Mammary epithelial cell (primary cell): ENCODE measurements at regions not wholly inside any gene's neighbourhood (a gene's known extent, or its start where the extent isn't known, plus 50 kb on each side); places are given as distances from the start of the nearest gene placed in this dataset.

Experiments used
- CTCF ChIP-seq, 2 donors: IDR thresholded peaks in 1 of 2; conservative IDR thresholded peaks in 1 of 2; 2 replicates each; pipeline ENCODE4 v1.5.1; 2011 to 2012; ENCODE audit warnings: inconsistent platforms in 2 of 2, low read length in 2 of 2, mild to moderate bottlenecking in 2 of 2, control low read depth in 1 of 2, low read depth in 1 of 2; ENCODE audit not compliant: insufficient read depth in 1 of 2; ENCODE audit errors: extremely low read depth in 1 of 2
- EZH2 ChIP-seq: IDR thresholded peaks from 2 replicates; pipeline ENCODE4 v1.6.1; 2012; ENCODE audit warnings: low read length, inconsistent platforms, borderline replicate concordance

DNA sequence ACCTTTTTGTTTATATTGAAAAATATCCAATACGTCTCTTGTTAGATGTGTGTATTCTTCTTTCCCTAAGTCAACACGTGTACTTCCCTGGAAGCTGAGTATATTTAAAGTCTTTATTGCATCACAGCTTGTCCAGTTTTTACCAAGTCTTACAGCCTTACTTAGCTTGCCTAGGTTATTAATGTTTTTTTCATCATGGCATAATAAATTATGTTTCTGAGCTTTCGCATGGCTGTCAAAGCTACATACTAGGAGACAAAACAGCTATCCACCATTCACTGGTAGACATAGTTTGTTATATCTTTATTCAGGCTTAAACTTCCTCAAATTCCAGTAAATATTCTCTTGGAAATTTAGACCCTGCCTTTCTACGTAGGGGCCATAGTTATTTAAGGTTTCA lies 224.2 kb downstream of the BCHE start:
- no peak for TF ChIP-seq CTCF (conservative IDR thresholded peaks at IDR 0.05 in 1 of 2, IDR thresholded peaks at IDR 0.05 in 1 of 2; ENCODE audit: extremely low read depth in 1 of 2, insufficient read depth in 1 of 2, low read depth in 1 of 2, low read length in 2 of 2)
- TF ChIP-seq EZH2: no peak
